ENCODE measurements at regions not wholly inside any gene's neighbourhood (a gene's known extent, or its start where the extent isn't known, plus 50 kb on each side); places are given as distances from the start of the nearest gene placed in this dataset.

DNA sequence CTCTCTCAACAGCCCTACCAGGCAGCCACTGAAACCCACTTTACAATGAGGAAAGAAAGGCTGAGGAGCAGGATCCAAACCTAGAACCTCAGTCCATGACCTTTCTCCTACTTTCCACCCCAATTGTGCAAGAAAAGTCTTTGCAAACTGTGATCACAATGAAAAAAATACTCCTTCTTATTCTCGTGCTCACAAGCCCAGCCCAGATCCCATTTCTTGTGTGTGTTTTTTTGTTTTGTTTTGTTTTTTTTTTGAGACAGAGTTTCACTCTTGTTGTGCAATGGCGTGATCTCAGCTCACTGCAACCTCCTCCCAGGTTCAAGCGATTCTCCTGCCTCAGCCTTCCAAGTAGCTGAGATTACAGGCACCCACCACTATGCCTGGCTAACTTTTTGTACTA lies 97.7 kb downstream of the CRYAA start:
- Histone ChIP-seq H4K20me1 (ENCODE audit: low read length) (no peaks in the 10 kb centered on the region), H3K27ac (ENCODE audit: low read length) (no peak overlapping the region), H3K9me3 (ENCODE audit: low read length) (no peaks in the 10 kb centered on the region), H3K9ac (ENCODE audit: low read length) (no peak overlapping the region), H2AFZ (ENCODE audit: low read length) (no peak overlapping the region), H3K4me2 (ENCODE audit: low read length) (no peak overlapping the region), H3K36me3 (ENCODE audit: low read depth, low read length) (no peaks in the 10 kb centered on the region), H3K9me2 (replicated peaks; ENCODE audit: low read length) (no peaks in the 10 kb centered on the region), H3K4me1 (ENCODE audit: insufficient read depth, low read length) (no peaks in the 10 kb centered on the region), H3K27me3 (ENCODE audit: low read length) (no peaks in the 10 kb centered on the region), H3K4me3 (ENCODE audit: low read length) (no peak overlapping the region), H3F3A (ENCODE audit: low read length, unreplicated experiment) (no peaks in the 10 kb centered on the region), H3K79me2 (ENCODE audit: low read length) (no peaks in the 10 kb centered on the region)
- TF ChIP-seq EZH2 (IDR thresholded peaks at IDR 0.05; ENCODE audit: low read length, unreplicated experiment) (no peak), EZH2phosphoT487 (IDR thresholded peaks at IDR 0.05; ENCODE audit: borderline replicate concordance, low read length) (no peak)
- TF ChIP-seq, protein P1, sequence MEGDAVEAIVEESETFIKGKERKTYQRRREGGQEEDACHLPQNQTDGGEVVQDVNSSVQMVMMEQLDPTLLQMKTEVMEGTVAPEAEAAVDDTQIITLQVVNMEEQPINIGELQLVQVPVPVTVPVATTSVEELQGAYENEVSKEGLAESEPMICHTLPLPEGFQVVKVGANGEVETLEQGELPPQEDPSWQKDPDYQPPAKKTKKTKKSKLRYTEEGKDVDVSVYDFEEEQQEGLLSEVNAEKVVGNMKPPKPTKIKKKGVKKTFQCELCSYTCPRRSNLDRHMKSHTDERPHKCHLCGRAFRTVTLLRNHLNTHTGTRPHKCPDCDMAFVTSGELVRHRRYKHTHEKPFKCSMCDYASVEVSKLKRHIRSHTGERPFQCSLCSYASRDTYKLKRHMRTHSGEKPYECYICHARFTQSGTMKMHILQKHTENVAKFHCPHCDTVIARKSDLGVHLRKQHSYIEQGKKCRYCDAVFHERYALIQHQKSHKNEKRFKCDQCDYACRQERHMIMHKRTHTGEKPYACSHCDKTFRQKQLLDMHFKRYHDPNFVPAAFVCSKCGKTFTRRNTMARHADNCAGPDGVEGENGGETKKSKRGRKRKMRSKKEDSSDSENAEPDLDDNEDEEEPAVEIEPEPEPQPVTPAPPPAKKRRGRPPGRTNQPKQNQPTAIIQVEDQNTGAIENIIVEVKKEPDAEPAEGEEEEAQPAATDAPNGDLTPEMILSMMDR (conservative IDR thresholded peaks at IDR 0.05; ENCODE audit: low read depth, low read length): no peak
- DNase-seq: no peak
- ChIA-PET CTCF (no interaction called here), POLR2A (ENCODE audit: unreplicated experiment) (no interaction called here)
- ATAC-seq: no peak
- BruUV-seq (replicated peaks): no TSS peak
- intact Hi-C loops (cut with micrococcal nuclease): no loop called here

DNA sequence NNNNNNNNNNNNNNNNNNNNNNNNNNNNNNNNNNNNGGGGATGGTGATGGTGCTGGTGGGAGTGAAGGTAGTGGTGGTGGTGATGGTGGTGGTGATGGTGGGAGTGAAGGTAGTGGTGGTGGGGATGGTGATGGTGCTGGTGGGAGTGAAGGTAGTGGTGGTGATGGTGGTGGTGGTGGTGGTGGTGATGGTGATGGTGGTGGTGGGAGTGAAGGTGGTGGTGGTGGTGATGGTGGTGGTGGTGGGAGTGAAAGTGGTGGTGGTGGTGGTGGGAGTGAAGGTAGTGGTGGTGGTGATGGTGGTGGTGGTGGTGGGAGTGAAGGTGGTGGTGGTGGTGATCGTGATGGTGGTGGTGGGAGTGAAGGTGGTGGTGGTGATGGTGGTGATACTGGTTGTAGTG lies 93.6 kb downstream of the CRYAA start:
- no peak for ATAC-seq

More for the DNA sequence above, 93.6 kb downstream of the CRYAA start:
- no peak for DNase-seq
- Histone ChIP-seq H3K9me3 (ENCODE audit: low read length) (no peaks in the 10 kb centered on the region), H3K4me1 (ENCODE audit: insufficient read depth, low read length) (no peaks in the 10 kb centered on the region), H2AFZ (ENCODE audit: low read length) (no peak overlapping the region), H3K36me3 (ENCODE audit: low read depth, low read length) (no peaks in the 10 kb centered on the region), H3K4me2 (ENCODE audit: low read length) (no peak overlapping the region), H3K27me3 (ENCODE audit: low read length) (no peaks in the 10 kb centered on the region), H3K79me2 (ENCODE audit: low read length) (no peaks in the 10 kb centered on the region), H4K20me1 (ENCODE audit: low read length) (no peaks in the 10 kb centered on the region), H3K9me2 (replicated peaks; ENCODE audit: low read length) (no peaks in the 10 kb centered on the region), H3K4me3 (ENCODE audit: low read length) (no peak overlapping the region), H3F3A (ENCODE audit: low read length, unreplicated experiment) (no peaks in the 10 kb centered on the region), H3K9ac (ENCODE audit: low read length) (no peak overlapping the region), H3K27ac (ENCODE audit: low read length) (no peak overlapping the region)
- intact Hi-C loops (cut with micrococcal nuclease): no loop called here
- CTCF ChIA-PET: no interaction called here
- POLR2A ChIA-PET (ENCODE audit: unreplicated experiment): no interaction called here
- TF ChIP-seq EZH2 (IDR thresholded peaks at IDR 0.05; ENCODE audit: low read length, unreplicated experiment) (no peak), EZH2phosphoT487 (IDR thresholded peaks at IDR 0.05; ENCODE audit: borderline replicate concordance, low read length) (no peak)
- TF ChIP-seq, protein P1 (conservative IDR thresholded peaks at IDR 0.05; ENCODE audit: low read depth, low read length): no peak
- BruUV-seq (replicated peaks): no TSS peak
